ENCODE measurements at regions not wholly inside any gene's neighbourhood (a gene's known extent, or its start where the extent isn't known, plus 50 kb on each side); places are given as distances from the start of the nearest gene placed in this dataset.
"Not testable (repeated sequence)": the region's sequence is repeated elsewhere in the genome, so short reads cannot be mapped to it uniquely, and the experiment has no call there.

- Histone ChIP-seq H3K36me3 (ENCODE audit: low read depth, missing control alignments) (no peaks in the 10 kb centered on the region), H3K4me3 (no peak overlapping the region), H3K27me3 (no peaks in the 10 kb centered on the region), H3K4me1 (no peaks in the 10 kb centered on the region), H3K9me3 (no peaks in the 10 kb centered on the region), H3K27ac (no peak overlapping the region)
- TF ChIP-seq CTCF (IDR thresholded peaks at IDR 0.05) (no peak), POLR2A (IDR thresholded peaks at IDR 0.05) (no peak)
- no peak for DNase-seq
- intact Hi-C loops (cut with DNase I; ENCODE audit: low total_unique reads): no loop called here
- WGBS, 2 donors: 60 to 76% methylated on average over 1 of the region's 1 CpG
These were observed 121.3 kb upstream of the CTSV start for GRCh38 chr9:97160255-97160654.

- H3K4me1 ChIP-seq; H3K27me3 ChIP-seq; H3K27ac ChIP-seq; intact Hi-C loops (cut with DNase I; ENCODE audit: low total_unique reads); H3K4me3 ChIP-seq; DNase-seq; H3K9me3 ChIP-seq; H3K36me3 ChIP-seq (ENCODE audit: low read depth, missing control alignments): not testable (repeated sequence)
- WGBS, 2 donors: 88 to 96% methylated on average over 3 of the region's 3 CpGs
These were observed 119.8 kb upstream of the CTSV start for GRCh38 chr9:97158722-97159121.

- H3K27ac ChIP-seq; intact Hi-C loops (cut with DNase I; ENCODE audit: low total_unique reads); DNase-seq; H3K4me1 ChIP-seq; H3K36me3 ChIP-seq (ENCODE audit: low read depth, missing control alignments); H3K9me3 ChIP-seq; H3K27me3 ChIP-seq; H3K4me3 ChIP-seq: not testable (repeated sequence)
- WGBS, 2 donors: 91 to 94% methylated on average over 4 to 5 of the region's 5 CpGs
These were observed 116.5 kb upstream of the CTSV start for GRCh38 chr9:97155441-97155840.

GRCh38 chr9:97153967-97154366 lies 115.0 kb upstream of the CTSV start:
- H3K36me3 ChIP-seq (ENCODE audit: low read depth, missing control alignments): no peaks in the 10 kb centered on the region
- H3K27ac ChIP-seq: no peak overlapping the region
- no peak for TF ChIP-seq CTCF (IDR thresholded peaks at IDR 0.05)
- TF ChIP-seq POLR2A (IDR thresholded peaks at IDR 0.05): no peak
- 97% methylated on average over 4 to 5 of the region's 6 CpGs for whole genome bisulfite sequencing, 2 donors
- H3K4me1 ChIP-seq: no peaks in the 10 kb centered on the region
- no peaks in the 10 kb centered on the region for H3K27me3 ChIP-seq
- intact Hi-C loops (cut with DNase I; ENCODE audit: low total_unique reads): no loop called here
- no peak overlapping the region for H3K4me3 ChIP-seq
- no peak for DNase-seq
- H3K9me3 ChIP-seq: no peaks in the 10 kb centered on the region

GRCh38 chr9:97153160-97153559 lies 114.2 kb upstream of the CTSV start:
- H3K4me1 ChIP-seq; DNase-seq; H3K9me3 ChIP-seq; H3K4me3 ChIP-seq; intact Hi-C loops (cut with DNase I; ENCODE audit: low total_unique reads); H3K36me3 ChIP-seq (ENCODE audit: low read depth, missing control alignments); H3K27me3 ChIP-seq; H3K27ac ChIP-seq: not testable (repeated sequence)
- WGBS, 2 donors: 96% methylated on average over 4 to 5 of the region's 5 CpGs

GRCh38 chr9:97150471-97150870 lies 111.5 kb upstream of the CTSV start:
- H3K9me3 ChIP-seq; H3K36me3 ChIP-seq (ENCODE audit: low read depth, missing control alignments); DNase-seq; intact Hi-C loops (cut with DNase I; ENCODE audit: low total_unique reads); H3K4me1 ChIP-seq; H3K4me3 ChIP-seq; H3K27me3 ChIP-seq; H3K27ac ChIP-seq: not testable (repeated sequence)
- 88 to 89% methylated on average over 2 of the region's 2 CpGs for WGBS, 2 donors

GRCh38 chr9:97148428-97148827 lies 109.5 kb upstream of the CTSV start:
- H3K36me3 ChIP-seq (ENCODE audit: low read depth, missing control alignments); H3K27ac ChIP-seq; H3K9me3 ChIP-seq; H3K4me1 ChIP-seq; H3K27me3 ChIP-seq; H3K4me3 ChIP-seq; intact Hi-C loops (cut with DNase I; ENCODE audit: low total_unique reads); DNase-seq: not testable (repeated sequence)
- 67 to 69% methylated on average over 2 to 3 of the region's 3 CpGs for WGBS, 2 donors

- intact Hi-C loops (cut with DNase I; ENCODE audit: low total_unique reads); H3K4me3 ChIP-seq; H3K36me3 ChIP-seq (ENCODE audit: low read depth, missing control alignments); H3K27me3 ChIP-seq; H3K9me3 ChIP-seq; DNase-seq; H3K4me1 ChIP-seq; H3K27ac ChIP-seq: not testable (repeated sequence)
These were observed 106.7 kb upstream of the CTSV start for GRCh38 chr9:97145680-97146079.
